ENCODE measurements at regions not wholly inside any gene's neighbourhood (a gene's known extent, or its start where the extent isn't known, plus 50 kb on each side); places are given as distances from the start of the nearest gene placed in this dataset.

DNA sequence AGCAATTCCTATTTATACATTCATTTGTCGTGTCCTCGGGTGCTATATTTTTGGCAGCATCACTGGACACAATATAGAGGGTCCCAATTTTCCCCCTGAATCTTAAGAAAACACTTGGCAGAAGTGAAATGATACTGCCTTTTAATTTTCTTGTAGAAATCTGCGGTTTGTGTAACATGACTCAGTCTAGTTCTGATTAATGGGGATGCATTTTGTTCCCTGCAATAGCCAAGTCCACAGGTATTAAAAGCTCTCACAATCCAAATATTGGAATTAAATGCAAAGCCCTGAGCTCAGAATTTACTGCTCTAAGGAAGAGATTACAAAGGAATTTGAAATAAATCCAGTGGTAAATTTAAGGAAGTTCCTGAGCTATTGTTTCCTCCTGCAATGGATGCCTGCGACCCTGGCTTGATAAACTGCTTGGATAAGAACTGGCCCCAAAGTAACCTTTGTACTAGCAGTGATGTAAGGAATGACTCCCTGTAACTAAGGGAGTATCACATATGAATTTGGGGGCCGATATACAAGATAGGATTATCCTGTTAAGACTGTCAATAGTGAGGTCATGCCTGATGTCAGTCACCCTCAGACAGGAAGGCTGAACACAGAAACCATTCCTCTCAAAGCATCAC is 349.7 kb upstream of the C1orf87 start:
- H3K4me3 ChIP-seq (replicated peaks in 1 of 2; ENCODE audit: low read depth in 1 of 2, low read length in 2 of 2): no peak overlapping the region
- H3K27ac ChIP-seq (ENCODE audit: low read depth, low read length): no peak overlapping the region
- no peaks in the 10 kb centered on the region for H4K20me1 ChIP-seq (ENCODE audit: insufficient read depth)
- intact Hi-C loops (cut with micrococcal nuclease): no loop called here
- DNase-seq (ENCODE audit: low read depth, low spot score): no peak
- H3K36me3 ChIP-seq (ENCODE audit: control insufficient read depth in 1 of 2, insufficient read depth in 2 of 2, low read length in 2 of 2): no peaks in the 10 kb centered on the region
- H3K4me1 ChIP-seq (ENCODE audit: control insufficient read depth in 1 of 2, insufficient read depth in 2 of 2, low read length in 2 of 2): no peaks in the 10 kb centered on the region
- no peak overlapping the region for H3K4me2 ChIP-seq (ENCODE audit: low read length)
- ChIA-PET CTCF (interaction anchor here (0.9 kb wide), 1 partner anchor 141 kb away, joined by 3 read pairs; no protein-coding TSS in a partner anchor), RAD21 (ENCODE audit: low non-redundant PET in 1 of 2, low total read pairs in 2 of 2, uncharacterized antibody in 2 of 2, unreplicated experiment in 2 of 2) (no interaction called here), POLR2A (no interaction called here)
- H3K27me3 ChIP-seq (ENCODE audit: insufficient read depth, low read length): no peaks in the 10 kb centered on the region
- no peak overlapping the region for H3K9ac ChIP-seq (ENCODE audit: low read length)
- H3K9me3 ChIP-seq (ENCODE audit: control insufficient read depth in 1 of 2, insufficient read depth in 1 of 2, low read depth in 1 of 2, low read length in 2 of 2): no peaks in the 10 kb centered on the region
- no peaks in the 10 kb centered on the region for H3K9me2 ChIP-seq (ENCODE audit: insufficient read depth)
- no peaks in the 10 kb centered on the region for H3K79me2 ChIP-seq (ENCODE audit: insufficient read depth, low read length)
- no peak for ATAC-seq
- no peak overlapping the region for H2AFZ ChIP-seq (ENCODE audit: low read depth, low read length, poor library complexity, severe bottlenecking)
- no peak for TF ChIP-seq ZFX (IDR thresholded peaks at IDR 0.05)
- no TSS peak for BruUV-seq (replicated peaks)

DNA sequence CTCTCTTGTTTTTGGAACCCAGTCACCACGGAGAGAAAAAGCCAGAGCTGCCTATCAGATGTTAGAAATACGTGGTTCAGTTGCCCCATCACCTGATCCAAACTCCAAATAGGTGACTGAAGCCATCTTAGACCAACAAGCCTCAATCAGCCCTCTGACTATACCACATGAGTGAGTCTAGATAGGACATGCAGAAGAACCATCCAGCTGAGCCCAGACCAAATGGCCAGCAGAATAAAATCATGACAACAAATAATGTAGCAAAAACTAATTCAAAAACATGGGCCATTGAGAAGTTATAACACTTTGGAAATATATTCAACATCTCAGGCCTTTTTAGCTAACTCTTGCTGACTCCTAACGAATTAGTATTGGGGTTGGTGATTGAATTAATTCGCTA is 348.4 kb upstream of the C1orf87 start:
- ChIA-PET RAD21 (ENCODE audit: low non-redundant PET in 1 of 2, low total read pairs in 2 of 2, uncharacterized antibody in 2 of 2, unreplicated experiment in 2 of 2) (no interaction called here), CTCF (no interaction called here), POLR2A (no interaction called here)
- Histone ChIP-seq H3K79me2 (ENCODE audit: insufficient read depth, low read length) (no peaks in the 10 kb centered on the region), H3K4me2 (ENCODE audit: low read length) (no peak overlapping the region), H3K9me3 (ENCODE audit: control insufficient read depth in 1 of 2, insufficient read depth in 1 of 2, low read depth in 1 of 2, low read length in 2 of 2) (no peaks in the 10 kb centered on the region), H4K20me1 (ENCODE audit: insufficient read depth) (no peaks in the 10 kb centered on the region), H3K36me3 (ENCODE audit: control insufficient read depth in 1 of 2, insufficient read depth in 2 of 2, low read length in 2 of 2) (no peaks in the 10 kb centered on the region), H3K9me2 (ENCODE audit: insufficient read depth) (no peaks in the 10 kb centered on the region), H3K27me3 (ENCODE audit: insufficient read depth, low read length) (no peaks in the 10 kb centered on the region), H3K4me1 (ENCODE audit: control insufficient read depth in 1 of 2, insufficient read depth in 2 of 2, low read length in 2 of 2) (no peaks in the 10 kb centered on the region), H3K4me3 (replicated peaks in 1 of 2; ENCODE audit: low read depth in 1 of 2, low read length in 2 of 2) (no peak overlapping the region), H3K27ac (ENCODE audit: low read depth, low read length) (no peak overlapping the region), H2AFZ (ENCODE audit: low read depth, low read length, poor library complexity, severe bottlenecking) (peak overlapping the region; percentile 11), H3K9ac (ENCODE audit: low read length) (no peak overlapping the region)
- intact Hi-C loops (cut with micrococcal nuclease): no loop called here
- TF ChIP-seq FOSL1 (IDR thresholded peaks at IDR 0.05; ENCODE audit: low read depth) (no peak), EGR1 (IDR thresholded peaks at IDR 0.05; ENCODE audit: low read depth) (no peak), ZNF274 (IDR thresholded peaks at IDR 0.05; ENCODE audit: low read depth, low read length) (no peak), TCF7L2 (IDR thresholded peaks at IDR 0.05; ENCODE audit: borderline replicate concordance, extremely low read depth, insufficient read depth, insufficient read length) (no peak), SRF (IDR thresholded peaks at IDR 0.05; ENCODE audit: low read depth) (no peak), ZFX (IDR thresholded peaks at IDR 0.05) (no peak)
- TF ChIP-seq, protein P1, sequence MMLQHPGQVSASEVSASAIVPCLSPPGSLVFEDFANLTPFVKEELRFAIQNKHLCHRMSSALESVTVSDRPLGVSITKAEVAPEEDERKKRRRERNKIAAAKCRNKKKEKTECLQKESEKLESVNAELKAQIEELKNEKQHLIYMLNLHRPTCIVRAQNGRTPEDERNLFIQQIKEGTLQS (IDR thresholded peaks at IDR 0.05): no peak
- TF ChIP-seq, protein P2, sequence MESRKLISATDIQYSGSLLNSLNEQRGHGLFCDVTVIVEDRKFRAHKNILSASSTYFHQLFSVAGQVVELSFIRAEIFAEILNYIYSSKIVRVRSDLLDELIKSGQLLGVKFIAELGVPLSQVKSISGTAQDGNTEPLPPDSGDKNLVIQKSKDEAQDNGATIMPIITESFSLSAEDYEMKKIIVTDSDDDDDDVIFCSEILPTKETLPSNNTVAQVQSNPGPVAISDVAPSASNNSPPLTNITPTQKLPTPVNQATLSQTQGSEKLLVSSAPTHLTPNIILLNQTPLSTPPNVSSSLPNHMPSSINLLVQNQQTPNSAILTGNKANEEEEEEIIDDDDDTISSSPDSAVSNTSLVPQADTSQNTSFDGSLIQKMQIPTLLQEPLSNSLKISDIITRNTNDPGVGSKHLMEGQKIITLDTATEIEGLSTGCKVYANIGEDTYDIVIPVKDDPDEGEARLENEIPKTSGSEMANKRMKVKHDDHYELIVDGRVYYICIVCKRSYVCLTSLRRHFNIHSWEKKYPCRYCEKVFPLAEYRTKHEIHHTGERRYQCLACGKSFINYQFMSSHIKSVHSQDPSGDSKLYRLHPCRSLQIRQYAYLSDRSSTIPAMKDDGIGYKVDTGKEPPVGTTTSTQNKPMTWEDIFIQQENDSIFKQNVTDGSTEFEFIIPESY (IDR thresholded peaks at IDR 0.05; ENCODE audit: extremely low read depth, insufficient replicate concordance, low read length): no peak
- DNase-seq (ENCODE audit: low read depth, low spot score): no peak
- ATAC-seq: no peak
- BruUV-seq (replicated peaks): no TSS peak

Data from HCT116 (cell line).